Coronary artery (tissue), 2 donors: ENCODE measurements at regions not wholly inside any gene's neighbourhood (a gene's known extent, or its start where the extent isn't known, plus 50 kb on each side); places are given as distances from the start of the nearest gene placed in this dataset.

ENCODE experiments used
- DNase-seq: peaks from one replicate; pipeline ENCODE4 v3.0.0-alpha.2; 2017; ENCODE audit warnings: low spot score
- H3K27ac ChIP-seq, 2 donors: fragments of 200-600 bp; sonication (generic); one replicate each; pipeline ENCODE4 v1.5.1; 2016 to 2019
- H3K4me3 ChIP-seq: fragments of 200-600 bp; sonication (generic); 2 replicates; pipeline ENCODE4 v1.5.1; 2016; ENCODE audit warnings: mild to moderate bottlenecking, moderate library complexity
- TF ChIP-seq, protein P1 (sequence below): fragments of 200-600 bp; sonication (generic); IDR thresholded peaks from one replicate; pipeline ENCODE4 v1.5.1; 2019; ENCODE audit warnings: antibody characterized with exemption

- H3K27ac ChIP-seq, result no peak overlapping the region
- H3K4me3 ChIP-seq, result no peak overlapping the region
- TF ChIP-seq, protein P1, sequence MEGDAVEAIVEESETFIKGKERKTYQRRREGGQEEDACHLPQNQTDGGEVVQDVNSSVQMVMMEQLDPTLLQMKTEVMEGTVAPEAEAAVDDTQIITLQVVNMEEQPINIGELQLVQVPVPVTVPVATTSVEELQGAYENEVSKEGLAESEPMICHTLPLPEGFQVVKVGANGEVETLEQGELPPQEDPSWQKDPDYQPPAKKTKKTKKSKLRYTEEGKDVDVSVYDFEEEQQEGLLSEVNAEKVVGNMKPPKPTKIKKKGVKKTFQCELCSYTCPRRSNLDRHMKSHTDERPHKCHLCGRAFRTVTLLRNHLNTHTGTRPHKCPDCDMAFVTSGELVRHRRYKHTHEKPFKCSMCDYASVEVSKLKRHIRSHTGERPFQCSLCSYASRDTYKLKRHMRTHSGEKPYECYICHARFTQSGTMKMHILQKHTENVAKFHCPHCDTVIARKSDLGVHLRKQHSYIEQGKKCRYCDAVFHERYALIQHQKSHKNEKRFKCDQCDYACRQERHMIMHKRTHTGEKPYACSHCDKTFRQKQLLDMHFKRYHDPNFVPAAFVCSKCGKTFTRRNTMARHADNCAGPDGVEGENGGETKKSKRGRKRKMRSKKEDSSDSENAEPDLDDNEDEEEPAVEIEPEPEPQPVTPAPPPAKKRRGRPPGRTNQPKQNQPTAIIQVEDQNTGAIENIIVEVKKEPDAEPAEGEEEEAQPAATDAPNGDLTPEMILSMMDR, result no peak
- DNase-seq, result no peak
These were observed 101.7 kb upstream of the COG2 start for GRCh38 chr1:230540421-230541155.

DNA sequence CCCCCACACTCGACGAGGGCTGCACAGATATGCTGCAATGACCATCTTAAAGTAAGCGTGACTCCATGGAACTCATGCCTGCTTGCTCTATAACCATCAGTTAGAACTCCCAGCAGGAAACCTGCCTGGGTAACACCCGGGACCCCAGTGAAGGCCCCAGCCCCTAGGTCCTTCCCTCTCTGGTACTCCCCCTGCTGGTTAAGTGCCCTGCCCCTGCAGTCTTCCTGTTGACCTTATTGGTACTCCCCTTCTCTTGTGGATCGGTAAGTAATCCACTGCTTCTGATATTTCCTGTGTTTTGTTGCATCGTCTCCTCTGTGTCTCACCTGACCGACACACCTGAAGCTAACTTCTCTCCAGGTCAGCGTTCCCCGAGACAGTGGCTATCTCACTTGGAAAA, 104.8 kb upstream of the COG2 start:
- Histone ChIP-seq H3K4me3 (no peak overlapping the region), H3K27ac (no peak overlapping the region)
- TF ChIP-seq, protein P1, result no peak
- DNase-seq, result no peak

DNA sequence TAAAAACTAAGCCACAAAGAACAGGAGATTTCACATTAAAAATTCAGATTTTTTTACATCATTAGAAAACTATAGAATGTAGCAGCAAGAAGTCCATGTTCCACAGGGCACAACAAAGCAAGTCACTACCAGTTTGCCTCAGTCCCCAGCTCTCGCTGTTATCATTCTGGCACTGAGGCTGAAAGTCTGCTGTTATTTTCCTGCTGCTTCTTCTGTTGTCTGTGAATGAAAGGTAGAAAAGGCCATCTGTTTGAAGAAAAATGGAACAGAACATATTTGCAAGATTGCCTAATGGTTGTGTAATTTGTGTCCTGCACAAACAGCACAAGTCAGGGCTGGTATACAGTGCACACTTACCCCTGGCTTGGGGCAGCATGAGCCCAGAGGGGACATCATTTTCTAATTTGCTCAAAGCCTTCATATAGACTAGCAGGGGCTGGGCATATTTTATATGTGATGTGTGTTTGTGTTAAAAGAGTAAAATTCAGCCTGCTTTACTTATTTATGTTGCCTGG, 105.6 kb upstream of the COG2 start:
- no peak overlapping the region for H3K4me3 ChIP-seq
- TF ChIP-seq, protein P1, result no peak
- DNase-seq, result no peak

GRCh38 chr1:230534224-230534623, 108.1 kb upstream of the COG2 start:
- Histone ChIP-seq H3K27ac (no peak overlapping the region), H3K4me3 (no peak overlapping the region)
- DNase-seq, result no peak
- TF ChIP-seq, protein P1, result no peak

More for the DNA sequence above, 105.6 kb upstream of the COG2 start:
- H3K27ac ChIP-seq, result no peak overlapping the region

- Histone ChIP-seq H3K27ac (no peak overlapping the region), H3K4me3 (no peak overlapping the region)
- no peak for DNase-seq
- TF ChIP-seq, protein P1, result no peak
These were observed 105.0 kb upstream of the PGBD5 start for GRCh38 chr1:230531103-230531502.

- Histone ChIP-seq H3K27ac (no peak overlapping the region), H3K4me3 (no peak overlapping the region)
- TF ChIP-seq, protein P1, result no peak
- DNase-seq, result no peak
These were observed 93.1 kb upstream of the PGBD5 start for GRCh38 chr1:230519246-230519645.

- TF ChIP-seq, protein P1, result no peak
- Histone ChIP-seq H3K27ac (no peak overlapping the region), H3K4me3 (no peak overlapping the region)
- DNase-seq, result no peak
These were observed 92.4 kb upstream of the PGBD5 start for GRCh38 chr1:230518511-230518910.
